ENCODE measurements at regions not wholly inside any gene's neighbourhood (a gene's known extent, or its start where the extent isn't known, plus 50 kb on each side); places are given as distances from the start of the nearest gene placed in this dataset.

GRCh38 chr12:127008755-127009403, 1258.1 kb upstream of the TMEM132C start:
- FAIRE-seq (no peak), DNase-seq (ENCODE audit: insufficient read length, low spot score) (no peak)
- no peak for TF ChIP-seq CTCF (IDR thresholded peaks at IDR 0.05; ENCODE audit: insufficient read depth, missing control alignments)

- FAIRE-seq (no peak), DNase-seq (ENCODE audit: insufficient read length, low spot score) (no peak)
- no peak for TF ChIP-seq CTCF (IDR thresholded peaks at IDR 0.05; ENCODE audit: insufficient read depth, missing control alignments)
Observed at GRCh38 chr12:127012109-127012508, 1254.9 kb upstream of the TMEM132C start.

- no peak for TF ChIP-seq CTCF (IDR thresholded peaks at IDR 0.05; ENCODE audit: insufficient read depth, missing control alignments)
- FAIRE-seq = no peak
- no peak for DNase-seq (ENCODE audit: insufficient read length, low spot score)
Observed at GRCh38 chr12:127013197-127013596, 1253.8 kb upstream of the TMEM132C start.

- DNase-seq (ENCODE audit: insufficient read length, low spot score) (no peak), FAIRE-seq (no peak)
- no peak for TF ChIP-seq CTCF (IDR thresholded peaks at IDR 0.05; ENCODE audit: insufficient read depth, missing control alignments)
Observed at GRCh38 chr12:127014079-127014478, 1252.9 kb upstream of the TMEM132C start.

- no peak for TF ChIP-seq CTCF (IDR thresholded peaks at IDR 0.05; ENCODE audit: insufficient read depth, missing control alignments)
- FAIRE-seq (no peak), DNase-seq (ENCODE audit: insufficient read length, low spot score) (no peak)
Observed at GRCh38 chr12:127024791-127025190, 1242.2 kb upstream of the TMEM132C start.

- FAIRE-seq (no peak), DNase-seq (ENCODE audit: insufficient read length, low spot score) (no peak)
- TF ChIP-seq CTCF (IDR thresholded peaks at IDR 0.05; ENCODE audit: insufficient read depth, missing control alignments) = no peak
Observed at GRCh38 chr12:127025545-127025944, 1241.4 kb upstream of the TMEM132C start.

GRCh38 chr12:127035011-127035879, 1231.7 kb upstream of the TMEM132C start:
- no peak for DNase-seq (ENCODE audit: insufficient read length, low spot score)
- TF ChIP-seq CTCF (IDR thresholded peaks at IDR 0.05; ENCODE audit: insufficient read depth, missing control alignments) = no peak
- no peak for FAIRE-seq
